Amygdala (tissue), 56 donors: ENCODE measurements at regions not wholly inside any gene's neighbourhood (a gene's known extent, or its start where the extent isn't known, plus 50 kb on each side); places are given as distances from the start of the nearest gene placed in this dataset.
"Not testable (repeated sequence)": the region's sequence is repeated elsewhere in the genome, so short reads cannot be mapped to it uniquely, and the experiment has no call there.

Experiments used
- DNase-seq, 56 donors: peaks; one replicate each; lab custom pipeline; 2025; lab: John Stamatoyannopoulos, UW

- DNase-seq, result no peak
Observed at GRCh38 chr7:131145770-131146169, 181.9 kb upstream of the MKLN1 start.

GRCh38 chr7:131147604-131148003 is 180.1 kb upstream of the MKLN1 start:
- DNase-seq, result peak in 6 of 56 donors; percentile 2 to 25 (median 9)

GRCh38 chr7:131148258-131148657 is 179.4 kb upstream of the MKLN1 start:
- no peak for DNase-seq

GRCh38 chr7:131148708-131149428 is 178.8 kb upstream of the MKLN1 start:
- DNase-seq, result no peak

- no peak for DNase-seq
Observed at GRCh38 chr7:131149429-131149773, 178.3 kb upstream of the MKLN1 start.

- no peak for DNase-seq
Observed at GRCh38 chr7:131149840-131150239, 177.8 kb upstream of the MKLN1 start.

GRCh38 chr7:131151034-131151433 is 176.6 kb upstream of the MKLN1 start:
- no peak for DNase-seq

GRCh38 chr7:131152766-131153165 is 174.9 kb upstream of the MKLN1 start:
- no peak for DNase-seq

- no peak for DNase-seq
Observed at GRCh38 chr7:131154380-131154779, 173.3 kb upstream of the MKLN1 start.

GRCh38 chr7:131157530-131158243 is 170.0 kb upstream of the MKLN1 start:
- peak in 5 of 56 donors; percentile 3 to 34 (median 18) for DNase-seq

- not testable (repeated sequence) for DNase-seq
Observed at GRCh38 chr7:131158244-131158636, 169.4 kb upstream of the MKLN1 start.

- no peak for DNase-seq
Observed at GRCh38 chr7:131159961-131160361, 167.7 kb upstream of the MKLN1 start.

GRCh38 chr7:131161103-131161502 is 166.6 kb upstream of the MKLN1 start:
- no peak for DNase-seq

GRCh38 chr7:131164025-131164925 is 163.4 kb upstream of the MKLN1 start:
- DNase-seq, result no peak

- no peak for DNase-seq
Observed at GRCh38 chr7:131166066-131166465, 161.6 kb upstream of the MKLN1 start.

- DNase-seq, result no peak
Observed at GRCh38 chr7:131170440-131171271, 157.0 kb upstream of the MKLN1 start.

- no peak for DNase-seq
Observed at GRCh38 chr7:131173145-131173890, 154.4 kb upstream of the MKLN1 start.

GRCh38 chr7:131174391-131174790 is 153.3 kb upstream of the MKLN1 start:
- DNase-seq, result no peak

GRCh38 chr7:131174855-131175254 is 152.8 kb upstream of the MKLN1 start:
- DNase-seq, result no peak
